ENCODE measurements at regions not wholly inside any gene's neighbourhood (a gene's known extent, or its start where the extent isn't known, plus 50 kb on each side); places are given as distances from the start of the nearest gene placed in this dataset.

- TF ChIP-seq CTCF (IDR thresholded peaks at IDR 0.05; ENCODE audit: insufficient read depth, low read length, poor library complexity, severe bottlenecking) (no peak), EZH2phosphoT487 (conservative IDR thresholded peaks at IDR 0.05; ENCODE audit: low read length) (no peak)
These were observed 428.3 kb upstream of the MIR17HG start for GRCh38 chr13:90919153-90919552.
